H9 (cell line): ENCODE measurements at regions not wholly inside any gene's neighbourhood (a gene's known extent, or its start where the extent isn't known, plus 50 kb on each side); places are given as distances from the start of the nearest gene placed in this dataset.

Source experiments
- DNase-seq: peaks from one replicate; pipeline ENCODE4 v3.0.0-alpha.2; 2017
- H2AFZ ChIP-seq: one replicate; pipeline ENCODE4 v1.6.1; 2013; ENCODE audit warnings: mild to moderate bottlenecking, low read length, control low read depth, moderate library complexity
- H2AK5ac ChIP-seq: 2 replicates; pipeline ENCODE4 v1.6.1; 2013; ENCODE audit warnings: low read length, control low read depth, mixed read lengths; ENCODE audit not compliant: insufficient read length
- H2BK120ac ChIP-seq: one replicate; pipeline ENCODE4 v1.6.1; 2013; ENCODE audit warnings: low read depth, mild to moderate bottlenecking, low read length, control low read depth, inconsistent platforms; ENCODE audit not compliant: poor library complexity, severe bottlenecking
- H2BK12ac ChIP-seq: 2 replicates; pipeline ENCODE4 v1.6.1; 2013; ENCODE audit warnings: low read length, control low read depth, mixed read lengths, low read depth; ENCODE audit not compliant: insufficient read length
- H2BK15ac ChIP-seq: 2 replicates; pipeline ENCODE4 v1.6.1; 2013; ENCODE audit warnings: low read depth, low read length, control low read depth
- H2BK20ac ChIP-seq: one replicate; pipeline ENCODE4 v1.6.1; 2013; ENCODE audit warnings: low read depth, mild to moderate bottlenecking, low read length, control low read depth, inconsistent platforms; ENCODE audit not compliant: poor library complexity, severe bottlenecking
- H2BK5ac ChIP-seq: 2 replicates; pipeline ENCODE4 v1.6.1; 2013; ENCODE audit warnings: low read length, control low read depth, mixed read lengths; ENCODE audit not compliant: insufficient read length
- H3K14ac ChIP-seq: 2 replicates; pipeline ENCODE4 v1.6.1; 2013; ENCODE audit warnings: low read length, control low read depth; ENCODE audit not compliant: insufficient read depth
- H3K18ac ChIP-seq: 2 replicates; pipeline ENCODE4 v1.6.1; 2013; ENCODE audit warnings: low read depth, mild to moderate bottlenecking, mixed read lengths, low read length, control low read depth; ENCODE audit not compliant: insufficient read length
- H3K23ac ChIP-seq: 2 replicates; pipeline ENCODE4 v1.6.1; 2013; ENCODE audit warnings: low read length, control low read depth, mixed read lengths, low read depth; ENCODE audit not compliant: insufficient read length
- H3K23me2 ChIP-seq: 2 replicates; pipeline ENCODE4 v1.6.1; 2013; ENCODE audit warnings: low read depth, mild to moderate bottlenecking, mixed read lengths, low read length, control low read depth; ENCODE audit not compliant: insufficient read length, poor library complexity, severe bottlenecking
- H3K27ac ChIP-seq: 2 replicates; pipeline ENCODE4 v1.5.1; 2013; ENCODE audit warnings: low read length, control low read depth, mixed read lengths, low read depth; ENCODE audit not compliant: insufficient read length
- H3K27me3 ChIP-seq: 2 replicates; pipeline ENCODE4 v1.6.1; 2013; ENCODE audit warnings: low read length, control low read depth, inconsistent platforms; ENCODE audit not compliant: insufficient read depth
- H3K4ac ChIP-seq: 2 replicates; pipeline ENCODE4 v1.6.1; 2013; ENCODE audit warnings: low read depth, mild to moderate bottlenecking, control low read depth, inconsistent platforms, low read length, moderate library complexity
- H3K4me1 ChIP-seq: 2 replicates; pipeline ENCODE4 v1.6.1; 2013; ENCODE audit warnings: low read length, control low read depth, inconsistent platforms; ENCODE audit not compliant: insufficient read depth
- H3K4me2 ChIP-seq: 2 replicates; pipeline ENCODE4 v1.6.1; 2013; ENCODE audit warnings: low read length, control low read depth, mixed read lengths; ENCODE audit not compliant: insufficient read length, insufficient read depth
- H3K56ac ChIP-seq: 2 replicates; pipeline ENCODE4 v1.6.1; 2013; ENCODE audit warnings: low read depth, mild to moderate bottlenecking, mixed read lengths, low read length, control low read depth; ENCODE audit not compliant: insufficient read length
- H3K79me1 ChIP-seq: 2 replicates; pipeline ENCODE4 v1.6.1; 2013; ENCODE audit warnings: low read depth, mild to moderate bottlenecking, moderate library complexity, low read length, control low read depth, inconsistent platforms; ENCODE audit not compliant: insufficient read depth, poor library complexity, severe bottlenecking
- H3K79me2 ChIP-seq: 2 replicates; pipeline ENCODE4 v1.6.1; 2013; ENCODE audit warnings: low read length, control low read depth, inconsistent platforms; ENCODE audit not compliant: insufficient read depth
- H3K9ac ChIP-seq: 2 replicates; pipeline ENCODE4 v1.6.1; 2013; ENCODE audit warnings: low read length, control low read depth, mixed read lengths; ENCODE audit not compliant: insufficient read length; ENCODE audit errors: extremely low read depth
- H3K9me3 ChIP-seq: one replicate; pipeline ENCODE4 v1.6.1; 2013; ENCODE audit warnings: low read depth, low read length, inconsistent platforms; ENCODE audit not compliant: control insufficient read depth
- H3T11ph ChIP-seq: one replicate; pipeline ENCODE4 v1.6.1; 2013; ENCODE audit warnings: mild to moderate bottlenecking, low read length, control low read depth, inconsistent platforms
- H4K20me1 ChIP-seq: one replicate; pipeline ENCODE4 v1.6.1; 2013; ENCODE audit not compliant: control insufficient read depth, insufficient read length, insufficient read depth
- H4K5ac ChIP-seq: 2 replicates; pipeline ENCODE4 v1.6.1; 2013; ENCODE audit warnings: low read depth, mild to moderate bottlenecking, mixed read lengths, low read length, control low read depth; ENCODE audit not compliant: insufficient read length
- H4K8ac ChIP-seq: replicated peaks from 2 replicates; pipeline ENCODE4 v1.6.1; 2013; ENCODE audit warnings: low read length, control low read depth, mixed read lengths, low read depth; ENCODE audit not compliant: insufficient read length
- H4K91ac ChIP-seq: 2 replicates; pipeline ENCODE4 v1.6.1; 2013; ENCODE audit warnings: low read depth, mild to moderate bottlenecking, moderate library complexity, mixed read lengths, low read length, control low read depth; ENCODE audit not compliant: insufficient read length
- H3K27ac Mint-ChIP-seq, 3 experiments: 2 replicates in 2 of 3; 3 replicates in 1 of 3; pipeline ENCODE4 v1.8.0; 2020 to 2021; ENCODE audit warnings: mixed read lengths in 3 of 3, mild to moderate bottlenecking in 1 of 3, moderate library complexity in 1 of 3
- H3K27me3 Mint-ChIP-seq: 2 replicates; pipeline ENCODE4 v1.8.0; 2021; ENCODE audit warnings: low read depth, mild to moderate bottlenecking, moderate library complexity, mixed read lengths
- H3K36me3 Mint-ChIP-seq, 3 experiments: 2 replicates in 2 of 3; 3 replicates in 1 of 3; pipeline ENCODE4 v1.8.0; 2020 to 2021; ENCODE audit warnings: low read depth in 3 of 3, mixed read lengths in 3 of 3; ENCODE audit not compliant: insufficient read depth in 1 of 3
- H3K4me1 Mint-ChIP-seq, 2 experiments: 2 replicates each; pipeline ENCODE4 v1.8.0; 2020; ENCODE audit warnings: mixed read lengths in 2 of 2
- H3K4me3 Mint-ChIP-seq, 2 experiments: 2 replicates in 1 of 2; 3 replicates in 1 of 2; pipeline ENCODE4 v1.8.0; 2020 to 2021; ENCODE audit warnings: mild to moderate bottlenecking in 2 of 2, mixed read lengths in 2 of 2, moderate library complexity in 1 of 2
- H3K9me3 Mint-ChIP-seq, 2 experiments: 2 replicates in 1 of 2; 3 replicates in 1 of 2; pipeline ENCODE4 v1.8.0; 2020; ENCODE audit warnings: mild to moderate bottlenecking in 2 of 2, mixed read lengths in 2 of 2, moderate library complexity in 1 of 2
- WGBS: extraction: QIAGEN DNeasy Blood & Tissue Kit; methylation state at CpG from one replicate; pipeline ENCODE4 v1.1.7; 2013; ENCODE audit warnings: missing lambda C conversion rate, low lambda C conversion rate, mixed read lengths; ENCODE audit not compliant: insufficient read length; ENCODE audit errors: extremely low coverage; 5-methylcytosine and 5-hydroxymethylcytosine counted together
- TF ChIP-seq, protein P1 (sequence below): fragments of 200-600 bp; sonication (generic); conservative IDR thresholded peaks from 3 replicates; pipeline ENCODE4 v1.8.0; 2021; ENCODE audit warnings: antibody characterized with exemption, mild to moderate bottlenecking

DNA sequence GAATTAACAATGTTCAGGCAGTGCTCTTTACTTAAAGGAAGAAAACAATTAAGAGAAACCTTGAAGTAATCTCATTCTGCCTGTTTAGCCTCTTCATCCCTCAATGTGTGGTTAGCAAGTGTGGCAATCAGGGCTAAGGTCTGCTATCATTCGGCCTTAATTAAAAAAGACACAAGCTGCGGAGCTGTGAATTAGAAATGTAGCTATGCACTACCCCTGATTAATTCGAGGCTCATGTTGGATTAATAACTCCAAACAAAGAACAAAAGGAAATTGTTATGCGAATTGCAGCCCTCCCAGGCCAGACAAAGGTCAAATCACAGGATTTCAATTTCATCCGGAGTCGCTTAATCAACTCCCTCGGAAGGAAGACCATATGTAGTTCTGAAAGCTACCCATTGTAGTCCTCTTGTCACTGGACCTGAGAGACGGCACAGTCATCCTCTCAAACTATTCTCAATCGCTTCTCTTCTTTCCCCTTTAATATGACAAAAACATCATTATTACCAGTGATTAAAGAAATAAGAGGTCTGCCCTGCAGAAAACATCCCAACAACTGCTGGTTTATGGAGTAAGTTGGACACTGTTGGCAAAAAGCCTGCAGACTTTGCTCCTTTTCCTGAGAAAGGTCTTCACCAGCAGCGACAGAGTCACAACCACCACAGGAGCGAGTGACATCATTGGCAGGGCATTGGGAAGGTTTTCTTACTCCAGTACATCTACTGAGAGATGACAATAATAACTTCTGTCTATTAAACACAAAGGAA, 71.1 kb upstream of the SOX5 start:
- Histone ChIP-seq H4K91ac (no peak overlapping the region), H3K56ac (no peak overlapping the region), H3K23me2 (no peaks in the 10 kb centered on the region), H3K27me3 (no peaks in the 10 kb centered on the region; the same call in 1 of the 2 replicates), H2BK15ac (no peak overlapping the region), H4K8ac (no peak overlapping the region), H2BK12ac (no peak overlapping the region), H2AK5ac (no peak overlapping the region), H4K5ac (no peak overlapping the region), H3K4me2 (no peak overlapping the region), H3K27ac (no peak overlapping the region), H3K14ac (no peak overlapping the region), H3K4me1 (no peaks in the 10 kb centered on the region), H3K23ac (no peak overlapping the region), H2BK20ac (no peak overlapping the region), H2BK120ac (no peak overlapping the region), H4K20me1 (no peaks in the 10 kb centered on the region), H3K79me2 (no peaks in the 10 kb centered on the region), H2BK5ac (no peak overlapping the region), H3K79me1 (no peaks in the 10 kb centered on the region), H3K9ac (no peak overlapping the region), H3T11ph (no peak overlapping the region), H3K4ac (no peak overlapping the region), H3K18ac (no peak overlapping the region), H3K9me3 (no peaks in the 10 kb centered on the region), H2AFZ (no peak overlapping the region)
- H3K27ac Mint-ChIP-seq, result no peak overlapping the region
- peaks cover 26% of the 10 kb centered on the region for H3K27me3 Mint-ChIP-seq
- H3K36me3 Mint-ChIP-seq, result peaks cover 0 to 4% (median 0%) of the 10 kb centered on the region in 3 experiments; a peak in 1 of 7 replicates
- no CpG with 5 or more reads among the region's 11 CpGs for whole genome bisulfite sequencing
- TF ChIP-seq, protein P1, sequence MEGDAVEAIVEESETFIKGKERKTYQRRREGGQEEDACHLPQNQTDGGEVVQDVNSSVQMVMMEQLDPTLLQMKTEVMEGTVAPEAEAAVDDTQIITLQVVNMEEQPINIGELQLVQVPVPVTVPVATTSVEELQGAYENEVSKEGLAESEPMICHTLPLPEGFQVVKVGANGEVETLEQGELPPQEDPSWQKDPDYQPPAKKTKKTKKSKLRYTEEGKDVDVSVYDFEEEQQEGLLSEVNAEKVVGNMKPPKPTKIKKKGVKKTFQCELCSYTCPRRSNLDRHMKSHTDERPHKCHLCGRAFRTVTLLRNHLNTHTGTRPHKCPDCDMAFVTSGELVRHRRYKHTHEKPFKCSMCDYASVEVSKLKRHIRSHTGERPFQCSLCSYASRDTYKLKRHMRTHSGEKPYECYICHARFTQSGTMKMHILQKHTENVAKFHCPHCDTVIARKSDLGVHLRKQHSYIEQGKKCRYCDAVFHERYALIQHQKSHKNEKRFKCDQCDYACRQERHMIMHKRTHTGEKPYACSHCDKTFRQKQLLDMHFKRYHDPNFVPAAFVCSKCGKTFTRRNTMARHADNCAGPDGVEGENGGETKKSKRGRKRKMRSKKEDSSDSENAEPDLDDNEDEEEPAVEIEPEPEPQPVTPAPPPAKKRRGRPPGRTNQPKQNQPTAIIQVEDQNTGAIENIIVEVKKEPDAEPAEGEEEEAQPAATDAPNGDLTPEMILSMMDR, result no peak
- peaks cover 19 to 24% of the 10 kb centered on the region in 2 experiments for H3K4me1 Mint-ChIP-seq
- no peaks in the 10 kb centered on the region; a peak in 1 of 5 replicates for H3K9me3 Mint-ChIP-seq
- DNase-seq, result no peak
- H3K4me3 Mint-ChIP-seq, result no peak overlapping the region
